ENCODE measurements at regions not wholly inside any gene's neighbourhood (a gene's known extent, or its start where the extent isn't known, plus 50 kb on each side); places are given as distances from the start of the nearest gene placed in this dataset.

DNA sequence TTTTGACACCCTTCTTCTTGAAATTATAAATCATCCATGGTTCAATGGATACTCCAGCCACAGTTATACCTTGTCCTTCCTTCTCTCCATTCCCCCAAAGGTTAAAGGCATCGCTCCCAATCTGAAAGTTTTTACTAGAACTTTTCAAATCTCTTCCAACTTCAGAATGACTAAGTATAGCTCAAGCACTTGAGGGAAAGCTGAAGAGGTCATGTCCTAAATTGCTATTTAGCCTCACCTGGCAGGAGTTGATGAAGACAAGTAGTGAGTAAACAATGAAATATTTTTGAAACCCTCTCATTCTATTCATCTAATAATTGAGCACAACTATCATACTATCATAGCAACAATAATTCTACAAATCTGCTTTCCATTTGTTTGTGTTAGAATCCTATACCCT is 167.8 kb downstream of the HNMT start:
- TF ChIP-seq, protein P1, sequence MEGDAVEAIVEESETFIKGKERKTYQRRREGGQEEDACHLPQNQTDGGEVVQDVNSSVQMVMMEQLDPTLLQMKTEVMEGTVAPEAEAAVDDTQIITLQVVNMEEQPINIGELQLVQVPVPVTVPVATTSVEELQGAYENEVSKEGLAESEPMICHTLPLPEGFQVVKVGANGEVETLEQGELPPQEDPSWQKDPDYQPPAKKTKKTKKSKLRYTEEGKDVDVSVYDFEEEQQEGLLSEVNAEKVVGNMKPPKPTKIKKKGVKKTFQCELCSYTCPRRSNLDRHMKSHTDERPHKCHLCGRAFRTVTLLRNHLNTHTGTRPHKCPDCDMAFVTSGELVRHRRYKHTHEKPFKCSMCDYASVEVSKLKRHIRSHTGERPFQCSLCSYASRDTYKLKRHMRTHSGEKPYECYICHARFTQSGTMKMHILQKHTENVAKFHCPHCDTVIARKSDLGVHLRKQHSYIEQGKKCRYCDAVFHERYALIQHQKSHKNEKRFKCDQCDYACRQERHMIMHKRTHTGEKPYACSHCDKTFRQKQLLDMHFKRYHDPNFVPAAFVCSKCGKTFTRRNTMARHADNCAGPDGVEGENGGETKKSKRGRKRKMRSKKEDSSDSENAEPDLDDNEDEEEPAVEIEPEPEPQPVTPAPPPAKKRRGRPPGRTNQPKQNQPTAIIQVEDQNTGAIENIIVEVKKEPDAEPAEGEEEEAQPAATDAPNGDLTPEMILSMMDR (IDR thresholded peaks at IDR 0.05), result no peak
- TF ChIP-seq POLR2A (IDR thresholded peaks at IDR 0.05), result no peak

Measured in adrenal gland (tissue), 5 donors.